K562 (cell line): ENCODE measurements at regions not wholly inside any gene's neighbourhood (a gene's known extent, or its start where the extent isn't known, plus 50 kb on each side); places are given as distances from the start of the nearest gene placed in this dataset.

Experiments used
- ATAC-seq: fragments of 200-7000 bp; cut with Tn5 transposase; 3 replicates; pipeline ENCODE4 v1.9.1; 2020; ENCODE audit warnings: moderate library complexity
- BruUV-seq: library from RNA; stranded (reverse); fragments of 400-500 nt; replicated peaks from 2 replicates; lab custom pipeline; 2021; lab: Mats Ljungman, UMichigan
- CTCF ChIA-PET: fragments of 300-600 bp; formaldehyde crosslinking; extraction: SDS; loops from one replicate; lab custom pipeline; 2021; ENCODE audit warnings: low intra/inter-chr PET ratio; lab: Yijun Ruan, JAX
- POLR2A ChIA-PET: fragments of 300-600, 350-650 bp; sonication (Branson Sonifier 250); formaldehyde crosslinking; extraction: SDS; loops from one replicate; lab custom pipeline; 2021; ENCODE audit warnings: antibody characterized with exemption, inconsistent platforms; lab: Yijun Ruan, JAX
- DNase-seq, 4 experiments: peaks; one replicate each; pipeline versions ENCODE4 v3.0.0 to v3.0.0-alpha.2; 2011 to 2018; ENCODE audit warnings: low spot score in 3 of 4, mixed read lengths in 3 of 4; ENCODE audit errors: extremely low read depth in 1 of 4
- FAIRE-seq: peaks from 2 replicates; lab custom pipeline; 2011; peaks lifted over from hg19 to GRCh38; lab: Jason Lieb, UNC
- H2AFZ ChIP-seq: 2 replicates; pipeline ENCODE4 v1.6.0; 2011; ENCODE audit warnings: low read depth, low read length, control low read depth, inconsistent platforms
- H3K27ac ChIP-seq: fragments of 200-600 bp; 3 replicates; pipeline ENCODE4 v1.8.0; 2011; ENCODE audit warnings: low read depth, mild to moderate bottlenecking, control low read depth, inconsistent platforms, low read length, moderate library complexity, mixed read lengths; ENCODE audit errors: extremely low read depth
- H3K27me3 ChIP-seq, 2 experiments: fragments of 300-600 bp in 1 of 2; 2 replicates in 1 of 2; 3 replicates in 1 of 2; pipeline versions ENCODE4 v1.6.0 to v1.8.0; 2011; ENCODE audit warnings: inconsistent platforms in 2 of 2, low read length in 2 of 2, mild to moderate bottlenecking in 1 of 2, mixed read lengths in 1 of 2, moderate library complexity in 1 of 2; ENCODE audit not compliant: control insufficient read depth in 2 of 2, insufficient read depth in 2 of 2
- H3K36me3 ChIP-seq: fragments of 300-600 bp; 3 replicates; pipeline ENCODE4 v1.8.0; 2011; ENCODE audit warnings: mild to moderate bottlenecking, low read length, inconsistent platforms; ENCODE audit not compliant: control insufficient read depth, insufficient read depth
- H3K4me1 ChIP-seq, 2 experiments: fragments of 200-600 bp in 1 of 2; replicated peaks in 1 of 2; 2 replicates in 1 of 2; 3 replicates in 1 of 2; pipeline versions ENCODE4 v1.5.1 to v1.8.0; 2011; ENCODE audit warnings: inconsistent platforms in 2 of 2, low read length in 2 of 2, mild to moderate bottlenecking in 1 of 2, mixed read lengths in 1 of 2, moderate library complexity in 1 of 2; ENCODE audit not compliant: control insufficient read depth in 2 of 2, insufficient read depth in 2 of 2
- H3K4me2 ChIP-seq: 2 replicates; pipeline ENCODE4 v1.6.1; 2011; ENCODE audit warnings: low read length, control low read depth, inconsistent platforms, mixed read lengths; ENCODE audit not compliant: insufficient read depth
- H3K4me3 ChIP-seq: fragments of 200-600 bp; sonication (generic), shearing (Covaris generic); 2 replicates; pipeline ENCODE4 v1.5.1; 2016; ENCODE audit warnings: control low read depth, inconsistent platforms
- H3K79me2 ChIP-seq: fragments of 200-600 bp; 3 replicates; pipeline ENCODE4 v1.8.0; 2011; ENCODE audit warnings: low read length, inconsistent platforms; ENCODE audit not compliant: control insufficient read depth, insufficient read depth
- H3K9ac ChIP-seq, 2 experiments: 2 replicates each; pipeline versions ENCODE4 v1.6.0 to v1.6.1; 2011; ENCODE audit warnings: low read depth in 2 of 2, low read length in 2 of 2, control low read depth in 1 of 2, inconsistent platforms in 1 of 2, mild to moderate bottlenecking in 1 of 2, mixed read lengths in 1 of 2; ENCODE audit not compliant: insufficient read depth in 1 of 2
- H3K9me1 ChIP-seq: one replicate; pipeline ENCODE4 v1.6.0; 2011; ENCODE audit warnings: inconsistent platforms, mild to moderate bottlenecking, low read length, moderate library complexity; ENCODE audit not compliant: control insufficient read depth, insufficient read depth
- H3K9me3 ChIP-seq: replicated peaks from 2 replicates; pipeline ENCODE4 v1.5.1; 2011; ENCODE audit warnings: low read depth, low read length, inconsistent platforms; ENCODE audit not compliant: control insufficient read depth, insufficient read depth
- H4K20me1 ChIP-seq: replicated peaks from 2 replicates; pipeline ENCODE4 v1.6.1; 2011; ENCODE audit warnings: low read length, inconsistent platforms, mixed read lengths; ENCODE audit not compliant: control insufficient read depth, insufficient read depth
- BRF1 ChIP-seq: IDR thresholded peaks from 3 replicates; pipeline ENCODE4 v1.6.1; 2011; ENCODE audit warnings: borderline replicate concordance, mild to moderate bottlenecking; ENCODE audit not compliant: insufficient read length; ENCODE audit errors: extremely low read depth
- ERF ChIP-seq: fragments of 450-650 bp; formaldehyde crosslinking; IDR thresholded peaks from 2 replicates; pipeline ENCODE4 v1.4.0; 2020; ENCODE audit warnings: mild to moderate bottlenecking, mixed read lengths
- HMG20A ChIP-seq: fragments of 450-650 bp; formaldehyde crosslinking; conservative IDR thresholded peaks from 2 replicates; pipeline ENCODE4 v1.4.0; 2020; ENCODE audit warnings: mild to moderate bottlenecking, mixed read lengths
- HNRNPL ChIP-seq: fragments of 200-400 bp; formaldehyde crosslinking; IDR thresholded peaks from 2 replicates; pipeline ENCODE4 v1.6.1; 2017; ENCODE audit warnings: low read depth, mild to moderate bottlenecking, low read length
- NELFE ChIP-seq: IDR thresholded peaks from 2 replicates; pipeline ENCODE4 v1.6.1; 2011; ENCODE audit warnings: mild to moderate bottlenecking; ENCODE audit not compliant: insufficient read depth, insufficient read length
- SMAD3 ChIP-seq: fragments of 450-650 bp; formaldehyde crosslinking; conservative IDR thresholded peaks from 2 replicates; pipeline ENCODE4 v1.4.0; 2020; ENCODE audit warnings: mild to moderate bottlenecking
- TAF9B ChIP-seq: fragments of 450-650 bp; IDR thresholded peaks from 2 replicates; pipeline ENCODE4 v1.6.1; 2018; ENCODE audit warnings: mild to moderate bottlenecking; ENCODE audit not compliant: partially characterized antibody
- TCF7L2 ChIP-seq: fragments of 150-350 bp; IDR thresholded peaks from 2 replicates; pipeline ENCODE4 v1.6.1; 2016; ENCODE audit warnings: low read depth, mild to moderate bottlenecking, low read length, moderate library complexity
- THRAP3 ChIP-seq: fragments of 450-650 bp; IDR thresholded peaks from 2 replicates; pipeline ENCODE4 v1.6.1; 2016; ENCODE audit warnings: mild to moderate bottlenecking, inconsistent platforms, borderline replicate concordance
- YBX1 ChIP-seq: fragments of 450-650 bp; IDR thresholded peaks from 2 replicates; pipeline ENCODE4 v1.7.1; 2016; ENCODE audit warnings: mild to moderate bottlenecking
- WGBS: fragments of 100-300 bp; shearing (Covaris generic); methylation state at CpG from one replicate; pipeline ENCODE4 v1.1.6; 2016; ENCODE audit warnings: low coverage, mixed read lengths; ENCODE audit not compliant: insufficient coverage; ENCODE audit errors: missing lambda C conversion rate; 5-methylcytosine and 5-hydroxymethylcytosine counted together
- in situ Hi-C: fragments of 300-500 bp; cut with MboI; formaldehyde crosslinking; loops from 4 replicates; pipeline ENCODE4 v1.15.0; 2018; ENCODE audit warnings: inconsistent platforms, mixed read lengths
- intact Hi-C: fragments of 100-400 bp; cut with micrococcal nuclease; formaldehyde crosslinking; loops from 2 replicates; pipeline ENCODE4 v1.14.2; 2022
- TF ChIP-seq, protein P1 (sequence below): fragments of 450-650 bp; IDR thresholded peaks from 2 replicates; pipeline ENCODE4 v1.6.1; 2014; ENCODE audit warnings: low read depth, mild to moderate bottlenecking, moderate library complexity, borderline replicate concordance
- TF ChIP-seq, protein P2 (sequence below): fragments of 450-650 bp; IDR thresholded peaks from 2 replicates; pipeline ENCODE4 v1.6.1; 2016; ENCODE audit warnings: borderline replicate concordance
- TF ChIP-seq, protein P3 (sequence below): sonication (generic); formaldehyde crosslinking; IDR thresholded peaks from 2 replicates; pipeline ENCODE4 v1.9.0; 2022; ENCODE audit warnings: mild to moderate bottlenecking, missing genetic modification reagents
- TF ChIP-seq, protein P4 (sequence below): fragments of 450-650 bp; formaldehyde crosslinking; IDR thresholded peaks from 2 replicates; pipeline ENCODE4 v1.4.0; 2020; ENCODE audit warnings: mild to moderate bottlenecking, moderate library complexity
- TF ChIP-seq, protein P5 (sequence below): sonication (generic); formaldehyde crosslinking; IDR thresholded peaks from 2 replicates; pipeline ENCODE4 v1.8.0; 2022; ENCODE audit warnings: missing genetic modification reagents, mild to moderate bottlenecking, borderline replicate concordance

DNA sequence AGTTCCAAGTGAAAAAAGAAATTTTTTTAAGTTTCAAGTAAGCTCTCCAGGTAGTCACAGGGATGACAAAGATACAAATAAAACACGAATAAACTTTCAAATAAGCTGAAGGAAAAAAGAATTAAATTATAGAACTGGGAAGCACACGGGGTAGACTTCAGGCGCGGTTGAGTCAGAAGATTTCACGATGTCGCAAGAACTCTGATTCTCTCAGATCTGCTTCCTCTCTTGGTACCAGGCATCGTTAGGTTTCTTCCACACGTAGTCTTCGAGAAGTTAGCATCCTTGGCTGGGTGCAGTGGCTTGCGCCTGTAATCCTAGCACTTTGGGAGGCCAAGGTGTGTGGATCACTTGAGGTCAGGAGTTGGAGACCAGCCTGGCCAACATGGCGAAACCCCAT, 784.1 kb upstream of the RBFOX1 start (continued):
- no peak for TF ChIP-seq THRAP3
- no peak for TF ChIP-seq TAF9B
- TF ChIP-seq ERF (CRISPR knock-in tag) = no peak
- no peak for TF ChIP-seq TCF7L2
- TF ChIP-seq, protein P1, sequence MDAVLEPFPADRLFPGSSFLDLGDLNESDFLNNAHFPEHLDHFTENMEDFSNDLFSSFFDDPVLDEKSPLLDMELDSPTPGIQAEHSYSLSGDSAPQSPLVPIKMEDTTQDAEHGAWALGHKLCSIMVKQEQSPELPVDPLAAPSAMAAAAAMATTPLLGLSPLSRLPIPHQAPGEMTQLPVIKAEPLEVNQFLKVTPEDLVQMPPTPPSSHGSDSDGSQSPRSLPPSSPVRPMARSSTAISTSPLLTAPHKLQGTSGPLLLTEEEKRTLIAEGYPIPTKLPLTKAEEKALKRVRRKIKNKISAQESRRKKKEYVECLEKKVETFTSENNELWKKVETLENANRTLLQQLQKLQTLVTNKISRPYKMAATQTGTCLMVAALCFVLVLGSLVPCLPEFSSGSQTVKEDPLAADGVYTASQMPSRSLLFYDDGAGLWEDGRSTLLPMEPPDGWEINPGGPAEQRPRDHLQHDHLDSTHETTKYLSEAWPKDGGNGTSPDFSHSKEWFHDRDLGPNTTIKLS = no peak
- TF ChIP-seq, protein P2, sequence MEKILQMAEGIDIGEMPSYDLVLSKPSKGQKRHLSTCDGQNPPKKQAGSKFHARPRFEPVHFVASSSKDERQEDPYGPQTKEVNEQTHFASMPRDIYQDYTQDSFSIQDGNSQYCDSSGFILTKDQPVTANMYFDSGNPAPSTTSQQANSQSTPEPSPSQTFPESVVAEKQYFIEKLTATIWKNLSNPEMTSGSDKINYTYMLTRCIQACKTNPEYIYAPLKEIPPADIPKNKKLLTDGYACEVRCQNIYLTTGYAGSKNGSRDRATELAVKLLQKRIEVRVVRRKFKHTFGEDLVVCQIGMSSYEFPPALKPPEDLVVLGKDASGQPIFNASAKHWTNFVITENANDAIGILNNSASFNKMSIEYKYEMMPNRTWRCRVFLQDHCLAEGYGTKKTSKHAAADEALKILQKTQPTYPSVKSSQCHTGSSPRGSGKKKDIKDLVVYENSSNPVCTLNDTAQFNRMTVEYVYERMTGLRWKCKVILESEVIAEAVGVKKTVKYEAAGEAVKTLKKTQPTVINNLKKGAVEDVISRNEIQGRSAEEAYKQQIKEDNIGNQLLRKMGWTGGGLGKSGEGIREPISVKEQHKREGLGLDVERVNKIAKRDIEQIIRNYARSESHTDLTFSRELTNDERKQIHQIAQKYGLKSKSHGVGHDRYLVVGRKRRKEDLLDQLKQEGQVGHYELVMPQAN = no peak
- TF ChIP-seq, protein P3, sequence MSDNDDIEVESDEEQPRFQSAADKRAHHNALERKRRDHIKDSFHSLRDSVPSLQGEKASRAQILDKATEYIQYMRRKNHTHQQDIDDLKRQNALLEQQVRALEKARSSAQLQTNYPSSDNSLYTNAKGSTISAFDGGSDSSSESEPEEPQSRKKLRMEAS (CRISPR knock-in tag) = no peak

DNA sequence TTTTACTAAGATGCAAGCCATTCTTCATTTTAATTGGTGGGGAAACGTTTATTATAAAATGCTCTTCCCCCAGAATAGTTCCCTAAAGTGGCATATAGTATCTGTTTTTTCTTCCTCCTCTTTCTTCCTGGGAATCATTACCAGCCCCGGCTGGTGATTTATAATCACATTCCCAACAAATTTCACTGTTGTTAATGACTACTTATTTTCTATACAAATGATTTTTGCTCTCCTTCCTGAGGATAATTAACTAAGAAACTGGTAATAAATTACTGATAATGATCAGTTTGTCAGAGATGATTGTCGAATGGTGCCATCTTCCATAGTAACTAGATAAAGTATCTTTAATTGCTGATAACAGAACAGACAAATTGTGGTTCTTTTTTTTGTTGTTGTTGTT, 785.5 kb upstream of the RBFOX1 start:
- no peaks in the 10 kb centered on the region for H3K36me3 ChIP-seq
- no TSS peak for BruUV-seq
- H3K9me1 ChIP-seq = no peaks in the 10 kb centered on the region
- no peak overlapping the region for H3K27ac ChIP-seq
- H3K27me3 ChIP-seq = peaks cover 2 to 8% of the 10 kb centered on the region in 2 experiments; a peak in 2 of 5 replicates
- no peaks in the 10 kb centered on the region for H3K9me3 ChIP-seq
- no peaks in the 10 kb centered on the region for H4K20me1 ChIP-seq
- H3K4me1 ChIP-seq = no peaks in the 10 kb centered on the region
- H3K4me3 ChIP-seq = no peak overlapping the region
- no peak overlapping the region for H2AFZ ChIP-seq
- in situ Hi-C loops (no loop called here), intact Hi-C loops (no loop called here)
- WGBS = 0% methylated on average over 3 of the region's 3 CpGs
- H3K9ac ChIP-seq = no peak overlapping the region
- ATAC-seq (no peak), FAIRE-seq (no peak), DNase-seq (no peak)
- H3K4me2 ChIP-seq = no peak overlapping the region
- no peaks in the 10 kb centered on the region for H3K79me2 ChIP-seq
- CTCF ChIA-PET = no interaction called here
- POLR2A ChIA-PET = no interaction called here
- TF ChIP-seq, protein P4, sequence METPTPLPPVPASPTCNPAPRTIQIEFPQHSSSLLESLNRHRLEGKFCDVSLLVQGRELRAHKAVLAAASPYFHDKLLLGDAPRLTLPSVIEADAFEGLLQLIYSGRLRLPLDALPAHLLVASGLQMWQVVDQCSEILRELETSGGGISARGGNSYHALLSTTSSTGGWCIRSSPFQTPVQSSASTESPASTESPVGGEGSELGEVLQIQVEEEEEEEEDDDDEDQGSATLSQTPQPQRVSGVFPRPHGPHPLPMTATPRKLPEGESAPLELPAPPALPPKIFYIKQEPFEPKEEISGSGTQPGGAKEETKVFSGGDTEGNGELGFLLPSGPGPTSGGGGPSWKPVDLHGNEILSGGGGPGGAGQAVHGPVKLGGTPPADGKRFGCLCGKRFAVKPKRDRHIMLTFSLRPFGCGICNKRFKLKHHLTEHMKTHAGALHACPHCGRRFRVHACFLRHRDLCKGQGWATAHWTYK (CRISPR knock-in tag) = no peak
- no peak for TF ChIP-seq SMAD3 (CRISPR knock-in tag)
- TF ChIP-seq HMG20A (CRISPR knock-in tag) = no peak
- TF ChIP-seq BRF1 = no peak
- no peak for TF ChIP-seq HNRNPL
- TF ChIP-seq, protein P5, sequence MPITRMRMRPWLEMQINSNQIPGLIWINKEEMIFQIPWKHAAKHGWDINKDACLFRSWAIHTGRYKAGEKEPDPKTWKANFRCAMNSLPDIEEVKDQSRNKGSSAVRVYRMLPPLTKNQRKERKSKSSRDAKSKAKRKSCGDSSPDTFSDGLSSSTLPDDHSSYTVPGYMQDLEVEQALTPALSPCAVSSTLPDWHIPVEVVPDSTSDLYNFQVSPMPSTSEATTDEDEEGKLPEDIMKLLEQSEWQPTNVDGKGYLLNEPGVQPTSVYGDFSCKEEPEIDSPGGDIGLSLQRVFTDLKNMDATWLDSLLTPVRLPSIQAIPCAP (CRISPR knock-in tag) = no peak
- no peak for TF ChIP-seq YBX1
- TF ChIP-seq NELFE = no peak
